Stimulated activated CD8-positive, alpha-beta memory T cell treated with anti-CD3 and anti-CD28 coated beads, Interleukin-2, amount 100 ng/mL, for 1 hour (primary cell): ENCODE measurements at regions not wholly inside any gene's neighbourhood (a gene's known extent, or its start where the extent isn't known, plus 50 kb on each side); places are given as distances from the start of the nearest gene placed in this dataset.
"Not testable (repeated sequence)": the region's sequence is repeated elsewhere in the genome, so short reads cannot be mapped to it uniquely, and the experiment has no call there.

Experiments
- DNase-seq, 2 donors: peaks; one replicate each; pipeline ENCODE4 v3.0.0-alpha.2; 2020; ENCODE audit warnings: low read depth in 2 of 2

- no peak for DNase-seq
Measured at GRCh38 chr6:144475411-144475810, 190.3 kb downstream of the UTRN start.

- no peak for DNase-seq
Measured at GRCh38 chr6:144476286-144476685, 191.2 kb downstream of the UTRN start.

- no peak for DNase-seq
Measured at GRCh38 chr6:144477396-144477795, 192.3 kb downstream of the UTRN start.

GRCh38 chr6:144477856-144478255 lies 192.7 kb downstream of the UTRN start:
- no peak for DNase-seq

- no peak for DNase-seq
Measured at GRCh38 chr6:144478483-144478882, 193.3 kb downstream of the UTRN start.

GRCh38 chr6:144479991-144480390 lies 194.9 kb downstream of the UTRN start:
- no peak for DNase-seq

- no peak for DNase-seq
Measured at GRCh38 chr6:144480473-144480872, 195.3 kb downstream of the UTRN start.

GRCh38 chr6:144481527-144481926 lies 196.4 kb downstream of the UTRN start:
- DNase-seq: no peak

GRCh38 chr6:144482142-144482541 lies 197.0 kb downstream of the UTRN start:
- DNase-seq: peak; percentile 35 to 46

GRCh38 chr6:144485531-144485930 lies 200.4 kb downstream of the UTRN start:
- DNase-seq: no peak

- DNase-seq: no peak
Measured at GRCh38 chr6:144488590-144488989, 203.5 kb downstream of the UTRN start.

GRCh38 chr6:144493035-144493910 lies 208.1 kb downstream of the UTRN start:
- DNase-seq: no peak

- not testable (repeated sequence) for DNase-seq
Measured at GRCh38 chr6:144495076-144495475, 209.9 kb downstream of the UTRN start.

- DNase-seq: no peak
Measured at GRCh38 chr6:144497650-144498049, 212.5 kb downstream of the UTRN start.

GRCh38 chr6:144500892-144501291 lies 215.8 kb downstream of the UTRN start:
- DNase-seq: no peak

GRCh38 chr6:144505214-144505613 lies 220.1 kb downstream of the UTRN start:
- DNase-seq: not testable (repeated sequence)

GRCh38 chr6:144506051-144506450 lies 220.9 kb downstream of the UTRN start:
- not testable (repeated sequence) for DNase-seq

- DNase-seq: not testable (repeated sequence)
Measured at GRCh38 chr6:144507772-144508312, 222.7 kb downstream of the UTRN start.

GRCh38 chr6:144510859-144511258 lies 225.7 kb downstream of the UTRN start:
- no peak for DNase-seq

GRCh38 chr6:144515761-144516160 lies 230.6 kb downstream of the UTRN start:
- DNase-seq: no peak

GRCh38 chr6:144519426-144519825 lies 234.3 kb downstream of the UTRN start:
- DNase-seq: no peak

- DNase-seq: no peak
Measured at GRCh38 chr6:144528743-144529425, 243.7 kb downstream of the UTRN start.

- DNase-seq: no peak
Measured at GRCh38 chr6:144530118-144530517, 245.0 kb downstream of the UTRN start.
